ENCODE measurements at regions not wholly inside any gene's neighbourhood (a gene's known extent, or its start where the extent isn't known, plus 50 kb on each side); places are given as distances from the start of the nearest gene placed in this dataset.
"Not testable (repeated sequence)": the region's sequence is repeated elsewhere in the genome, so short reads cannot be mapped to it uniquely, and the experiment has no call there.

- DNase-seq (ENCODE audit: low spot score), result no peak
Observed at GRCh38 chr15:95758451-95758850, 572.0 kb upstream of the NR2F2 start.

GRCh38 chr15:95758851-95759250, 571.6 kb upstream of the NR2F2 start:
- no peak for DNase-seq (ENCODE audit: low spot score)

GRCh38 chr15:95760508-95760907, 570.0 kb upstream of the NR2F2 start:
- no peak for DNase-seq (ENCODE audit: low spot score)

GRCh38 chr15:95761501-95762165, 568.9 kb upstream of the NR2F2 start:
- DNase-seq (ENCODE audit: low spot score), result peak; percentile 35

- DNase-seq (ENCODE audit: low spot score), result no peak
Observed at GRCh38 chr15:95763426-95763825, 567.1 kb upstream of the NR2F2 start.

GRCh38 chr15:95765161-95765560, 565.3 kb upstream of the NR2F2 start:
- DNase-seq (ENCODE audit: low spot score), result no peak

GRCh38 chr15:95770196-95770595, 560.3 kb upstream of the NR2F2 start:
- peak; percentile 23 for DNase-seq (ENCODE audit: low spot score)

GRCh38 chr15:95772982-95773381, 557.5 kb upstream of the NR2F2 start:
- no peak for DNase-seq (ENCODE audit: low spot score)

GRCh38 chr15:95784508-95784907, 546.0 kb upstream of the NR2F2 start:
- no peak for DNase-seq (ENCODE audit: low spot score)

- DNase-seq (ENCODE audit: low spot score), result not testable (repeated sequence)
Observed at GRCh38 chr15:95785276-95785675, 545.2 kb upstream of the NR2F2 start.

GRCh38 chr15:95793231-95793630, 537.3 kb upstream of the NR2F2 start:
- DNase-seq (ENCODE audit: low spot score), result no peak

GRCh38 chr15:95795386-95795785, 535.1 kb upstream of the NR2F2 start:
- DNase-seq (ENCODE audit: low spot score), result no peak

GRCh38 chr15:95799286-95800200, 531.0 kb upstream of the NR2F2 start:
- peak; percentile 87 for DNase-seq (ENCODE audit: low spot score)

- DNase-seq (ENCODE audit: low spot score), result no peak
Observed at GRCh38 chr15:95804484-95804883, 526.0 kb upstream of the NR2F2 start.

- DNase-seq (ENCODE audit: low spot score), result no peak
Observed at GRCh38 chr15:95812491-95812890, 518.0 kb upstream of the NR2F2 start.

GRCh38 chr15:95814908-95815307, 515.6 kb upstream of the NR2F2 start:
- no peak for DNase-seq (ENCODE audit: low spot score)

- DNase-seq (ENCODE audit: low spot score), result no peak
Observed at GRCh38 chr15:95816591-95816990, 513.9 kb upstream of the NR2F2 start.

- DNase-seq (ENCODE audit: low spot score), result no peak
Observed at GRCh38 chr15:95822961-95823360, 507.5 kb upstream of the NR2F2 start.

GRCh38 chr15:95825208-95825607, 505.3 kb upstream of the NR2F2 start:
- DNase-seq (ENCODE audit: low spot score), result no peak

GRCh38 chr15:95825671-95826411, 504.7 kb upstream of the NR2F2 start:
- DNase-seq (ENCODE audit: low spot score), result no peak

- no peak for DNase-seq (ENCODE audit: low spot score)
Observed at GRCh38 chr15:95826412-95827195, 503.9 kb upstream of the NR2F2 start.

GRCh38 chr15:95829062-95829461, 501.4 kb upstream of the NR2F2 start:
- no peak for DNase-seq (ENCODE audit: low spot score)

Measured in COLO829 (cell line).